Lung microvascular endothelial cell (primary cell): ENCODE measurements at regions not wholly inside any gene's neighbourhood (a gene's known extent, or its start where the extent isn't known, plus 50 kb on each side); places are given as distances from the start of the nearest gene placed in this dataset.
A peak's percentile ranks its signal among the peaks of the same experiment; 100 is the strongest.

Source experiments
- DNase-seq, 2 donors: peaks; one replicate each; pipeline versions ENCODE4 v3.0.0 to v3.0.0-alpha.2; 2010; ENCODE audit warnings: low read depth in 2 of 2

DNA sequence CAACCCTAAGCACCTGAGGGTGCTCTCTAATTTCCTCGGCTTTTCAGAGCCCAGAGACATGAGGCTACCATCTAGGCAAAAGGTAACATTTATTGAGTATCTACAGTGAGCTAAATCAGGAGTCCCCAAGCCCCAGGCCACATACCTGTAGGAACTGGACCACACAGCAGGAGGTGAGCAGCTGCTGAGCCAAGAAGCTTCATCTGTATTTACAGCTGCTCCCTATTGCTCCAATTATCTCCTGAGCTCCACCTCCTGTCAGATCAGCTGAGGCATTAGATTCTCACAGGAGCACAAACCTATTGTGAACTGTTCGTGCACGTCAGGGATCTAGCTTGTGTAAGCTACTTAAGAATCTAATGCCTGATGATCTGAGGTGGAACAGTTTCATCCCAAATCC is 70.2 kb downstream of the RND3 start:
- DNase-seq, result no peak

DNA sequence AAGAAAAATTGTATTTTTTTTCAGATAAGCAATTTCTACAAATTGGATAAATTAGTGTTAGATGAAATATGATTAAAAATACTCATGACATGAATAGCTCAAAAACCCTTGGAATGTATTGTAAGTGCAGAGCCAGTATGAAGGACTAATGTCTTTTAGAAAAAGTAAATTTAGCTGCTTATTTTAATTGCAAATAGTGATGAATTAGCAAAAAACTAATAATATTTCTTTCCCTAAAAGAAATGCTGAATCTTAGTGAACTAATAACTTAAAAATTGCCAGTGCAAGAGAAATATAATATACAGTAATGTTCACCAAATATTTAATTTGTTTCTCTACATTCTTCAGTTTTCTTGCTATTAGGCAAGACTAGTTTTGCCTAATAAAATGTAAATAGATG is 72.4 kb downstream of the RND3 start:
- no peak for DNase-seq

DNA sequence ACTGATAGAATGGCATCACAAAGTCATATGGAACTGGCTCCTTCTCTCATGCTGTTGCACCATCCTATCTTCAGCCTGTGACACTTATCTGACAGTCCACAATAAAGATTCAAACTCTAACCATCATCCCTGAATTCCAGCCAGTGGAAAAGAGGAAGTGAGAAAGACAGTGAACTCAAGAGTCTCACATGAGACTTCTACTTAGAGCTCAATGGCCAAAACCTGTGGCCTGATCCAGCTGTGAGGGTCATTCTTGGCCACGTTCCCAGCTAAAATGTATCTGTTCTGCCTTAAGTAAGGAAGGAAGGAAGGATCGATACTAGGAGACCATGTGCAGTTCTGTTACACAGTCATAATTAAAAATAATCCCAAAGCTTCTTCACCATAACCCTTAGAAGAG is 73.6 kb downstream of the RND3 start:
- no peak for DNase-seq

DNA sequence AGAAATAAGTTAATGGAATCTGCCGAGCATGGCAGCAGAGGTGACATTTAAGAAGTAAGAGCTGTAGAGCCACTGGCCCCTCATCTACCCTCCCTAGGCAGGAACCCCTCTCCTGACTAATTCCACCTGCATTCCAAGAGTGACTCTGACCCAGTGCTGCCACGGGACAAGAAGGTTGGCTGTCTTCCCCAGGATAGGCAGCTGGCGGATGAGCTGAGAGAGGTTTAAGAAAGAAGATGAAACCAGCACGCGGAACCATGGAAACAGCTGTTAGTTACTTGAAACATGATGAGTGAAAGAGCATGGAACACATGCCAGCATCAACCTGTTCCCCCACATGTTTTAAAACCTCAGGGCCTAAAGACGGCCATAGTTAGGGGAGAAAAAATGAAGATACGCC is 74.1 kb downstream of the RND3 start:
- DNase-seq, result no peak

DNA sequence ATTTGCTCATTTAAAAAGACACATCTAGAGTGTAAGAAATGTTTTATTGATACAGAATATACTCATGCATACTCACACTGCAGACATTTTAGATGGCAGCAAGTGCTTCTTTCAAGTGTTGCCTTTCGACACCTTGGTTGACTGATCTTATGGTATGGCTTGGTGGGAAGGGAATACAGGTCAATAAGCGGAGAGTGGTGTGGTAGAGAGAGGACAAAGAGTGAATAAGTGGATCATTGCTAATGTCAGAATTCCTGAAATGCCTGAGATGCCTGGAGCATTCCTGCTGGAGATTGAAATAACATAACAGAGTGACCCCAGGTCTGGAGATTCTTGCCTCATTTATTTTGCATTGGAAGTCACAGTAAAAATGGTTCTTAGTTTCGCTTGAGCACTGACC is 76.7 kb downstream of the RND3 start:
- peak; percentile 19 to 65 for DNase-seq

DNA sequence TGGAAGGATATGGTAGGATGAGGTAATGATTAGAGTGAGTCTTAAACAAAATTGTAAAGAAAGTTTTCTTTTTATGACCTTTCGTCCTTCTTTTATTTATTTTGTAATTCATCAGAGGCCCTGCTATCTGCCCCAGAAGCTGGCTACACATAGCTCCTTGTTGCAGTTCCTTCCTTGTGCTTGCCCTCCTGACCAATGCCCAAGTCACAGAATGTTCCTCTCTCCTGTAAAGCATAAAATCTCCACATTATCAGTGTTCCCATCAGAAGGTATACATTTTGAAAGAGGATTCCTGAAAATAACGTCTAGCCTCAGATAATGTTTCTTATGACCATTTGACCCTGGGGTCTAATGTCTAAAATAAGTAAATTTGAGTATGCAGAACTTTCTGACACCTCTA is 78.3 kb downstream of the RND3 start:
- no peak for DNase-seq

DNA sequence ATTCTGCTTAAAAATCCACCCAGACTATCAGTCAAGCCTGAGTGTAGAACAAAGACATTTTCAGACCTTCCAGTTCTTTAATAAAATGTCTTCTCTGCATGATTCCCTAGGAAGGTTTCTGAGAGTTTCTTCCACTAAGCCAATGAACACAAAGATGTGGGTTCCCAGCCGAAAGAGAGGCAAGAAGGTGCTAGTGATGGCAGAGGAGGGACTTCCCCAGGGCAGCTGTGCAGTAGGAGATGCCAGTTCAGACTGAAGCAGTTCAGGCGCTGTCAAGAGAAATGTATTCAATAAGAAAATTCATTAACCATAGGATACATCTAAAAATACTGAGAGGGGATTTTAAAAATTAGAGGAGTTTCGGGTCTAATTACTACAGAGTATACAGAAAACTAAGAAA is 83.3 kb downstream of the RND3 start:
- DNase-seq, result peak in 1 of 2 donors; percentile 32

DNA sequence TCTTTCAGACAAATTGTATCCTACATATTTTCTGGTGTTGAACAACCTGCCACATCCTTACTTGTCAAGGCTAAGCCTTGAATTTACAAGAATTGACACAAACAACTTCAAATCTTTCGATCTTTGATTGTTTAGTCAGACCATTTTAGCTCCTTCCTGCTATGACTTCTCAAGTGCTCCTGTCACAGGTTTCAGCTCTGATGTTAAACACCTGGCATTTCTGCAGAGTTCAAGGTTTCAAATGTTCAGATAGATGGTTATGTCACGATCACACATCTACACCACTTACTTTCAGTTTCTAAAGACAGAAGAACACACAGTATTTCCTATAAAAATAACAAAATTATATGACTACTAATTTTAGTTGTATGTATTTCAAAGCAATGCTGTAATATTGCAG is 84.0 kb downstream of the RND3 start:
- DNase-seq, result peak in 1 of 2 donors; percentile 21

DNA sequence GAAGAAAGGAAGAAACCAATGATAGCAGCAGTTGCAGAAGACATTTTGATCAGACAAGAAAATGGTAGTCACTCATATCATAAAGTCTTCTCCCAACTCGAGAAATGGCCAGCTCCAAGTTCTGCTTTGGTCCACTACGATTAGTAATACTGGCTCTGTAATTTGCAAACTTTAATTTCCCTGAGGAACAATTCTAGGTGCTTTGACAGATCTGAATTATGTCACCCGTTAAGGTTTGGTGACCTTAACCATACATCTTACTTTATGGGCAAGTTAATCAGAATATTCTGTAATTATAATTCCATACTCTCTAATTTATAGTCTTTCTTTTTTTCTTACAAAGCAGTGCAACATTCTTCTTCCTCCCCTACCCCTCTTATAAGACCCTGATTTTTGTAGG is 84.5 kb downstream of the RND3 start:
- no peak for DNase-seq

DNA sequence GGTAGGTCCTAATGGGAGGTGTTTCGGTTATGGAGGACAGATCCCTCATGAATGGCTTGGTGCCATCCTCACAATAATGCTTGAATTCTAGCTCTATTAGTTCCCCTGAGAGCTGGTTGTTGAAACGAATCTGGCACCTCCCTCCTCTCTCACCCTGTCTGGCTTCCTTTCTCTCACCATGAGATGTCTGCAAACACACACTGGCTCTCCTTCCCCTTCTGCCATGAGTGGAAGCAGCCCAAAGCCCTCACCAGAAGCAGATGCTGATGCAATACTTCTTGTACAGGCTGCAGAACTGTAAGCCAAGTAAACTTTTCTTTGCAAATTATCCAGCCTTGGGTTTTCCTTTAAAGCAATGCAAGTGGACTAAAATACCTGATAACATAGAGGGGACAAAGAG is 86.6 kb downstream of the RND3 start:
- no peak for DNase-seq

DNA sequence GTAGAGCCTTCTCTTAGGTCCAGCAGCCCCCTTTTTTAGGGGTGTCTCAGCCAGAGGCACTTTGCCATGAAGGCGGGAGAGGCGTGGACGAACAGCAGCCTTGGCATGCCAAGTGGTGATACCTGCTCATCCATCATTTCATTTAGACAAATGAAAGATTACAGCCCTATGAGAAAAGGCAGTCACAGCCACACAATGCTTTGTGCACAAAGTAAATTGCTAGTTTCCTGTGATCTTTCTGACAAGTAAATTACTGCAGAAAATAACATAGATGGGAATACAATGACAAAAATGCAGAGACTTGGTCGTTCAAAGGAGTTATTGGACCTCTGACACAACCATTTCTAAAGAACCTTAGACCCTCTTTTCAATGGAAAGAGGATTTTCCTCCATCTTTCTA is 94.9 kb downstream of the RND3 start:
- no peak for DNase-seq

DNA sequence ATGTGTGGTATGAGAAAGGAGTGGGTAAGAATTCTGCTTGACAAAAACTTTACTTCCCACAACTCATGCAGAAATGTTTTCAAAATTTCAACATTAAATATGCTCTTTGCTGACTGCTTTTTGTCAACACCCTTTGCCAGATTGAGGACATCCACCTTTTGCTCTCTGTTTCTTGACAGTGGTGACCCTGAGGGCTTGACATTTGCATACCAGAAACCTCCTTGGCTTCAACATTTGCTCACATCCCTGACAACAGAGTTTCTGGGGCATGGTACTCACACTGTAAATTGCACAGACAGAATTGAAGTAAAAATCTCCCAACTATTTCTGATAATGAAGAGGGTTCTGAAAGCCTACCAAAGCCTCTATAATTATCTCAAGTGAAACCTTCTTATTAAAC is 95.7 kb downstream of the RND3 start:
- DNase-seq, result no peak

DNA sequence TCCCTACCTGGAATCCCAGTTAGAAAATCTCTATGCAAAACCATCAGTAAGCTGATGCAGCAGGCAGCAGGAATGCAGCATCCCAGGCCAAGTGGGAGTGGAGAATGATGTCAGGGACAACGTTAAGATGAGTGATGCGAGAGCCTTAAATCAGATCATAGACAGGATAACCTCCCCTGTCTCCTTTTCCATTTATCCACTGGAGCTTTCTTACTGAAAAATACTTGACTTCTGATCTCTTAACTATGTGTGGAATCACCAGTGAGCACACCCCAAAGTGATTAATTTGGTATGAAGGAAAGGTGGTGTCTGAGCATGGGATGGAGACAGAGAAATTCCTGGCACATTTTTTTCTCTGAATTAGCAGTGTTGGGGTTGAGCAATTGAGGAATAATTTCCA is 98.0 kb downstream of the RND3 start:
- DNase-seq, result no peak

DNA sequence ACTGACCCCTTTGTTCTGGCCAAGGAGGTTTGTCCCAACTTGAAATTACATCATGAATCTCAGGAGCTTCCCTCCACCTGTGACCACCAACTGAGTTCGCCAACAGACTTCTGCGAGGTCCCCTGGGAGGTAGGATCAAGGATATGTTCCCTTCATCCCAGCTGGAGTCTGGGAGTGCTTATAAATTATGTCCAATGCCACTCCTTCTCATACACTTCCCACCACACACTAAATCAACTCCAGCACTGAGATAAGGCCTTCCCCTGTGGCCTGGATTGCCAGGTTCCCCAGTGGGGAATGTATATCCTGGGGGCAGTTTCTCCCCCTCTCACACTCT is 99.2 kb downstream of the RND3 start:
- no peak for DNase-seq

DNA sequence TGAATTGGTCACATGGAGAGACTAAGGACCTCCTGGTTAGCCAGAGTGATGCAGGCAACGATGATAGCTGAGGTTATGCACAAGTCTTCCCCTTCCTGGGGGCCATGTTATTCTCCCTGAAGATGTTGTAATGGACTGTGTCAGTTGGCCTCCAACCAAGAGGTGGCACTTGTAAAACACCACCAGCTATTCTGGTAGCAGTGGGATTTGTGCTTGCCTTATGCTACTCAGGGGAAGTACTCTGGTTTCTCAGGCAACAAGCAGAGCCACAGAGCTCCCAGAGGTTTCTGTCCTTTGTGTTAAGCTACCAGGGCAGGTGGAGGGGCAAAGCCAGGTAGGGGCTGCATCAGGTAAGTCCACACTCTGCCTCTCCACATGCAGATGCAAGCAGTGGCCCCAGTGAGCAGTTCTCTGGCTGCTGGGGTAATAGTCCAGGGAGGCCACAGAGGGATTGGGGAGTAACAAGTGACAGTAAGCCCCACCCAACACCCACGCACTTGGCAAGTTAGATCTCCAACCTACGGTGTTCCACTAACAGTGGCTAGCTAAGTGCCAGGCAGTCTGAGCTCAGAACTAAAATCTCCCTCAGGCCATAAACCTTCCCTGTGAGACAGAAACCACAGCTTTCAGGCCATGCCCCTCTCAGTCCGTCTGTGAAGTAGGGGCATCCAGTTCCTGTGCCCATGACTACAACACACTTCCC is 99.7 kb downstream of the RND3 start:
- no peak for DNase-seq

DNA sequence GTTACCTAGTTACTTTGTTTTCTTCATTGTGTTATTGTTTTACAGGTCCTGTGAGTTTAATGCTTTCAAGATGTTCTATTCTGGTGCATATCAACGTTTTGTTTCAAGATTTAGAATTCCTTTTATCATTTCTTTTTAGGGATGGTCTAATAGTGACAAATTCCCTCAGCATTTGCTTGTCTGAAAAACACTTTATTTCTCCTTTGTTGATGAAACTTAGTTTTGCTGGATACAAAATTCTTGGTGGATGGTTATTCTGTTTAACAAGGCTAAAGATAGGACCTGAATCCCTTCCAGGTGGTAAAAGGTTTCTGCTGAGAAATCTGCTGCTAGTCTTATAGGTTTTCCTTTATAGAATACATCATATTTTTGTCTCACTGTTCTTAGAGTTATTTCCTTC is 102.3 kb downstream of the RND3 start:
- no peak for DNase-seq

DNA sequence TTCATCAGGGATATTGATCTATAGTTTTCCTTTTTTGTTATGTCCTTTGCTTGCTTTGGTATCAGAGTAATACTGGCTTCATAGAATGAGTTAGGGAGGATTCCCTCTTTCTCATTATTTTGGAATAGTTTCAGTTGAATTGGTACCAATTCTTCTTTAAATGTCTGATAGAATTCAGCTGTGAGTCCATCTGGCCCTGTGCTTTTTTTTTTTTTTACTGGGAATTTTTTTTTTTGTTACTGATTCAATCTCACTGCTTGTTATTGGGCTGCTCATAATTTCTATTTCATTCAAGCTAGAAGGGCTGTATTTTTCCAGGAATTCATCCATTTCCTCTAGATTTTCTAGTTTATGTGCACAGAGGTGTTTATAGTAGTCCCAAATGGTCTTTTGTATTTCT is 103.9 kb downstream of the RND3 start:
- no peak for DNase-seq

DNA sequence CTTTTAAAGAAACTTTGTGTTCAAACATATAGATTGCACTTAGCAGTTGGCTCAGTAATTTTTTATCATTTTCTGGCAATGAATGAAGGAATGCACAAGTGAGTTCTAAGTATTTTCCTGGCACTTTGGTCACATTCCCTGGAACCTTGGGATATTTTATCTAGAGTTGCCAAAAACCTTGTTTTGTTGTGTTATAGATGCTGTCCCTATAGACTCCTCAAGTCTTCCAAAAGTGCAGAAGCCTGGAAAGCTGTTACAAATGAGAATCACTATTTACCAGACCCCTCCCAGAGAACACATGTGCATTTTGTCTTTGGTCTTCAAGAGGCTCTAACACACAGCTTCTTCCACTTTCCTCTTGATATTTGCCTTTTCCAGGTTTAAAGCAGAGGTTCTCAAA is 108.3 kb downstream of the RND3 start:
- DNase-seq, result no peak

DNA sequence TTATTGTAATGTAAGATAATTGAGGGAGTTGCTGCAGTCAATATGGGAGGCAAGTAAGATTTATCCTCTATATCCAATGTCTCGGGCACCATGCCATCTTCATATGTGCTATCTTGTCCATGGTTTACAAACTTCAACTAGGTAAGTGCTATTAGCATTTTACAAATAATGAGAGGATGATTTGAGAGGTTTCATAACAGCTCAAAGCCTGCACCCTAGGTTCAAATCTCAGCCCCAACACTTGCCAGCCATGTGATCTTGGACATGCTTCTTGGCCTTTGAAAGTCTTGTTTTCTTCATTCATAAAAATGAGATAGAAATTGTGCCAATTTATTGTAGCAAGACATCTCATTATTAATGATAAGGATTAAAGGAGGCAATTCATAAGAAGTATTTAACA is 108.8 kb downstream of the RND3 start:
- no peak for DNase-seq

DNA sequence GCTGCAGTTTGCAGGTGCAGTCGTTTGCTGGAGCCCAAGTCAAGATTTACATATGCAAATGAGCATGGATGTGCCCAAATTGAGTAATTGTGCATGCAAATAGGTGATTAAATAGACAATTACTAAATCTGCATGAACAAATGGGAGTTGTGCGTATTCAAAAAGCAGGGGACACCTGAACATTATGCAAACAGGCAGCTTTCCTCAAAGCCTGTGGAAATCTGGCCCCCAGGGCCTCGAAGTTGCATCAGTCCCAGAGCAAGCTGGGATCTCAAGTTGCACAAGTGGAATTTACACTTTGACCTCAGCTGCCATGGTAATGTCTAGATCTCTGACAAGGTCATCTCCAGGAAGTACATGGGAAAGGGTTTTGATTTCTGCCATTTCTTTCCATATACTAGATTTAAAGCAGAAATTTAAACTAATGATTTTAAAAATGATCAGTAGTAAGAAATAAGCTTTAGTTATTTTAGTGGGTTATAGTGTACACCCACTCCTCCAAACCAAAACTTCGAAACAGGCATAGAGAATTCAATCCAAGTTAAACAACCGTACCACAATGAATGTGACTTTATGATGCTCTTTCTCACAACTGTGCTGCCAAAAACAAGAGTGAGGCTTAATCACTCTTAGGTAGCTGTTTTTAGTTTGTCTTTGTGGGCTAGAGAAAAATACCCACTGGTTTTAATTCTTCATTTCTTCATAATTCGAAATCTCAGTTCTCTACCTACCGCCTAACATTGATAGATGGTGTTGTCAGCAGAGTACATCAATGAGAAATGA is 110.7 kb downstream of the RND3 start:
- DNase-seq, result no peak

DNA sequence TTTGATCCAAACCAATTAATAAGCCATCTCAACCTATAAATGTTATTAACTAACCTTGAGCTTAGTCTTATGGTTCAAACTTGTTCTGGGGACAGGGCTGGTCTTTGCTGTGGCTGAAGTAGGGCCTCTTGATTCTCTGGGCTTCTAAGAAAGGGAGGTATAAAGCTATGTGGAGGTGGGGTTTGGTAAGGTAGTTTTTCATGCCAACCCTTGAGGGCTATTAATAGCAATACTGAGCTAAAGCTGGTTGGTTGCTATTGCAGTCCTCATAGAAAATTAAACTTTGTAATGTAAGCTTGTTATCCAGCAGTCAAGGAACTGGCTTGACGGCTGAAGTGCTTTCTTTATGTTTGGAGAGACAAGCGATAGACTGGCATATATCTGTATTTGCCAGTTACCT is 112.1 kb downstream of the RND3 start:
- no peak for DNase-seq

DNA sequence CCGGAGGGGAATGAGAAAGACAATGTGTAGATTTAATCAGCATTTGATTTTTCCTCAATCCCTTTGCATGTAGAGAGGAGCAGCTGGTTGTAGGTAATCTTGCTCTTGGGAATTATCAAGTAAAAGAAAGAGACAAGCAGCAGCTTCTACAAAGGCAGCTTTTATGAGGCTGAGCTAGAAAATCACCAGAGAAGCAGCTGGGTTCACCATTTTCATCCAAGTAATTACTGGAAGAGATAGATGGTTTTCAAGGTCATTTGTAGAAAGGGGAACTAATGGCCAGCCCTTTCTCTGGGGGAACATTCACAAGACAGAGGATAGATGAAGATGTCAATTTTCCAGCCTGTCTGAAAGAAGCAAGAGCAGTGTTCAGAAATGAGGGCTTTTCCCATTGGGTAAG is 113.0 kb downstream of the RND3 start:
- no peak for DNase-seq

DNA sequence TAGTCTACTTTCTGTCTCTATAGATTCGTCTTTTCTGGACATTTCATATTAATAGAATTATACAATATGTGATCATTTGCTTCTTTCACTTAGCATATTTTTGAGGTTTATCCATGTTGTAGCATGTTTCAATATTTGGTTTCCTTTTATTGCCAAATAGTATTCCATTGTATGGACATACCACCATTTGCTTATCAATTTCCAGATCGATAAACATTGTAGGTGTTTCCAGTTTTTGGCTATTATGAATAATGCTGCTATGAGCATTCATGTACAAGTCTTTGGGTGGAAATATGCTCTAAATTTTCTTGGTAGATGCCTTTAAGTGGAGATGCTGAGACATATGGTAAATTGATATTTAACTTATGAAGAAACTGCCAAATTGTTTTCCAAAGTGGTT is 114.1 kb downstream of the RND3 start:
- no peak for DNase-seq
